ENCODE measurements at regions not wholly inside any gene's neighbourhood (a gene's known extent, or its start where the extent isn't known, plus 50 kb on each side); places are given as distances from the start of the nearest gene placed in this dataset.

- TF ChIP-seq CTCF (IDR thresholded peaks at IDR 0.05; ENCODE audit: low read depth, low read length), result no peak
- TF ChIP-seq EZH2phosphoT487 (IDR thresholded peaks at IDR 0.05; ENCODE audit: low read depth), result no peak
Measured at GRCh38 chr22:19639610-19640135, 74.6 kb upstream of the SEPTIN5 start.
